CD4-positive, alpha-beta memory T cell (primary cell): ENCODE measurements at regions not wholly inside any gene's neighbourhood (a gene's known extent, or its start where the extent isn't known, plus 50 kb on each side); places are given as distances from the start of the nearest gene placed in this dataset.

Experiments
- CTCF ChIA-PET: fragments of 350-600 bp; sonication (Branson Sonifier 250); formaldehyde crosslinking; loops from one replicate; lab custom pipeline; 2021; ENCODE audit warnings: inconsistent platforms; ENCODE audit not compliant: partially characterized antibody; lab: Charles Lee
- POLR2A ChIA-PET: fragments of 350-600 bp; sonication (Branson Sonifier 250); formaldehyde crosslinking; loops from one replicate; lab custom pipeline; 2021; ENCODE audit not compliant: partially characterized antibody; lab: Charles Lee
- DNase-seq, 5 donors: peaks; one replicate each; pipeline versions ENCODE4 v3.0.0 to v3.0.0-alpha.2; 2020 to 2022; ENCODE audit warnings: mixed read lengths in 1 of 5
- H3K27ac ChIP-seq: one replicate; pipeline ENCODE4 v1.7.0; 2013; ENCODE audit warnings: low read depth, low read length
- H3K27me3 ChIP-seq: 2 replicates; pipeline ENCODE4 v1.7.0; 2013; ENCODE audit warnings: mild to moderate bottlenecking, low read length, moderate library complexity; ENCODE audit not compliant: insufficient read depth
- H3K36me3 ChIP-seq: 2 replicates; pipeline ENCODE4 v1.7.0; 2013; ENCODE audit warnings: mild to moderate bottlenecking, low read length, moderate library complexity; ENCODE audit not compliant: insufficient read depth
- H3K4me1 ChIP-seq: 2 replicates; pipeline ENCODE4 v1.7.0; 2013; ENCODE audit warnings: mild to moderate bottlenecking, low read length, moderate library complexity; ENCODE audit not compliant: insufficient read depth
- H3K4me3 ChIP-seq, 2 donors: one replicate each; pipeline ENCODE4 v1.7.0; 2013; ENCODE audit warnings: low read length in 2 of 2, mild to moderate bottlenecking in 1 of 2
- H3K9me3 ChIP-seq, 2 donors: one replicate each; pipeline ENCODE4 v1.7.0; 2013; ENCODE audit warnings: low read length in 2 of 2, control low read depth in 1 of 2; ENCODE audit not compliant: control insufficient read depth in 1 of 2
- H3K27ac Mint-ChIP-seq, 7 donors: one replicate each; pipeline ENCODE4 v1.8.0; 2020 to 2021; ENCODE audit warnings: mixed read lengths in 7 of 7, mild to moderate bottlenecking in 6 of 7, inconsistent platforms in 3 of 7, moderate library complexity in 3 of 7
- H3K27me3 Mint-ChIP-seq, 2 donors: one replicate each; pipeline ENCODE4 v1.8.0; 2020 to 2021; ENCODE audit warnings: mixed read lengths in 2 of 2
- H3K36me3 Mint-ChIP-seq, 2 donors: one replicate each; pipeline ENCODE4 v1.8.0; 2020 to 2021; ENCODE audit warnings: mixed read lengths in 2 of 2, inconsistent platforms in 1 of 2, mild to moderate bottlenecking in 1 of 2
- H3K4me1 Mint-ChIP-seq, 4 donors: one replicate each; pipeline ENCODE4 v1.8.0; 2020 to 2021; ENCODE audit warnings: mixed read lengths in 4 of 4, mild to moderate bottlenecking in 1 of 4
- H3K4me3 Mint-ChIP-seq, 8 donors: one replicate each; pipeline ENCODE4 v1.8.0; 2020 to 2021; ENCODE audit warnings: mixed read lengths in 8 of 8, mild to moderate bottlenecking in 7 of 8, moderate library complexity in 6 of 8, inconsistent platforms in 3 of 8
- H3K9me3 Mint-ChIP-seq, 8 donors: one replicate each; pipeline ENCODE4 v1.8.0; 2020 to 2021; ENCODE audit warnings: mixed read lengths in 8 of 8, mild to moderate bottlenecking in 5 of 8, inconsistent platforms in 3 of 8, moderate library complexity in 1 of 8
- intact Hi-C: fragments of 100-400 bp; cut with micrococcal nuclease; formaldehyde crosslinking; loops from one replicate; pipeline ENCODE4 v1.15.1; 2023

GRCh38 chr7:114309729-114310128 lies 104.9 kb upstream of the FOXP2 start:
- intact Hi-C loops = no loop called here
- Histone ChIP-seq H3K27me3 (no peaks in the 10 kb centered on the region), H3K27ac (no peak overlapping the region), H3K9me3 (no peaks in the 10 kb centered on the region), H3K4me3 (no peak overlapping the region), H3K36me3 (no peaks in the 10 kb centered on the region), H3K4me1 (no peaks in the 10 kb centered on the region)
- Mint-ChIP-seq H3K4me1 (no peaks in the 10 kb centered on the region), H3K27me3 (no peaks in the 10 kb centered on the region), H3K27ac (no peak overlapping the region), H3K36me3 (no peaks in the 10 kb centered on the region), H3K4me3 (no peak overlapping the region), H3K9me3 (peaks cover 0 to 2% (median 0%) of the 10 kb centered on the region in 8 donors)
- ChIA-PET POLR2A (no interaction called here), CTCF (no interaction called here)
- no peak for DNase-seq

- H3K27me3 ChIP-seq = no peaks in the 10 kb centered on the region
- Mint-ChIP-seq H3K9me3 (no peaks in the 10 kb centered on the region), H3K4me1 (no peaks in the 10 kb centered on the region), H3K4me3 (no peak overlapping the region), H3K36me3 (no peaks in the 10 kb centered on the region), H3K27ac (no peak overlapping the region), H3K27me3 (peaks cover 0 to 2% of the 10 kb centered on the region in 2 donors)
- POLR2A ChIA-PET = no interaction called here
- no peaks in the 10 kb centered on the region for H3K4me1 ChIP-seq
- H3K4me3 ChIP-seq = no peak overlapping the region
- CTCF ChIA-PET = no interaction called here
- H3K27ac ChIP-seq = no peak overlapping the region
- no peaks in the 10 kb centered on the region for H3K9me3 ChIP-seq
- no peaks in the 10 kb centered on the region for H3K36me3 ChIP-seq
- DNase-seq = no peak
- intact Hi-C loops = no loop called here
These were observed 111.3 kb upstream of the FOXP2 start for GRCh38 chr7:114303301-114303700.

DNA sequence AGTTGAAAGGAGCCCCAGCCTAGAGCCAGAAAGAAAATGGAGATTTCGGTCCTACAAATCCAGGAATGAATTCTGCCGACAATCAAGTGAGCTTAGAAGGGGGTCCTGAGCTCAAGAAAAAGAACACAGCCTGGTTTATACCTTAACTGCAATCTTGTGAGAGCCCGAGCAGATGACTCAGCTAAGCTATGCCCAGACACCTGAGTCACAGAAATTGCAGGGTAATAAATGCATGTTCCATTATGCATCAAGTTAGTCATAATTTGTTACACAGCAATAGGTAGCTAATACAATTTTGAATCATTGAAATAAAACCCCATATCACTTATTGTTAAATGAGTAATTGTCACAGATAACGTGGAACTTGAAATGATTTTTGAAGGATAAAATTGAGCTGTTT lies 111.8 kb upstream of the FOXP2 start:
- intact Hi-C loops = no loop called here
- H3K36me3 ChIP-seq = no peaks in the 10 kb centered on the region
- no peaks in the 10 kb centered on the region for H3K27me3 ChIP-seq
- no peak overlapping the region for H3K4me3 ChIP-seq
- no peaks in the 10 kb centered on the region for H3K4me1 ChIP-seq
- Mint-ChIP-seq H3K27ac (no peak overlapping the region), H3K27me3 (peaks cover 0 to 2% of the 10 kb centered on the region in 2 donors), H3K36me3 (no peaks in the 10 kb centered on the region), H3K4me3 (no peak overlapping the region), H3K4me1 (no peaks in the 10 kb centered on the region), H3K9me3 (no peaks in the 10 kb centered on the region)
- H3K27ac ChIP-seq = no peak overlapping the region
- H3K9me3 ChIP-seq = no peaks in the 10 kb centered on the region
- DNase-seq = no peak
- ChIA-PET CTCF (no interaction called here), POLR2A (no interaction called here)

DNA sequence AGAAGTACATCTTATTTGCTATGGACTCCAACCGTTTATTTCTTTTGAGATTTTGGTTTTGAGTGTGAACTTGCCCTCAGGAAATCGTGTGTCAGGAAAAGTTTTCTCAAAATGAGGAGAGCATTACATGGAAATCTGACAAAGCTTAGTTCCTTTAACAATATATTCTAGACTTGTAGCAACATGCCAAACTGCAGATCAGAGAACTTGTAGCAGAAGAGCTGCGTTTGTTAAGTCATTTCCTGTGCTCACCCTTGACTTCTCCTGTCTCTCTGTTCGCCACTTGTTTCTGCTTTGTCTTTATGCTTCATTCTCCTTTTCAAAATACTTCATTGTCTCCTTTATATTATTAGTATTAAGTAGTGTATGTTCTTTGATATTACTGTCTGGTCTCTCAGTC lies 116.6 kb upstream of the FOXP2 start:
- ChIA-PET POLR2A (no interaction called here), CTCF (no interaction called here)
- no peak overlapping the region for H3K27ac Mint-ChIP-seq
- intact Hi-C loops = no loop called here
- no peaks in the 10 kb centered on the region for H3K9me3 Mint-ChIP-seq
- Histone ChIP-seq H3K9me3 (no peaks in the 10 kb centered on the region), H3K4me3 (no peak overlapping the region), H3K36me3 (no peaks in the 10 kb centered on the region), H3K27me3 (no peaks in the 10 kb centered on the region), H3K4me1 (no peaks in the 10 kb centered on the region), H3K27ac (no peak overlapping the region)
- H3K4me1 Mint-ChIP-seq = no peaks in the 10 kb centered on the region
- H3K36me3 Mint-ChIP-seq = no peaks in the 10 kb centered on the region
- peaks cover 2 to 4% of the 10 kb centered on the region in 2 donors for H3K27me3 Mint-ChIP-seq
- no peak overlapping the region for H3K4me3 Mint-ChIP-seq
- DNase-seq = no peak

DNA sequence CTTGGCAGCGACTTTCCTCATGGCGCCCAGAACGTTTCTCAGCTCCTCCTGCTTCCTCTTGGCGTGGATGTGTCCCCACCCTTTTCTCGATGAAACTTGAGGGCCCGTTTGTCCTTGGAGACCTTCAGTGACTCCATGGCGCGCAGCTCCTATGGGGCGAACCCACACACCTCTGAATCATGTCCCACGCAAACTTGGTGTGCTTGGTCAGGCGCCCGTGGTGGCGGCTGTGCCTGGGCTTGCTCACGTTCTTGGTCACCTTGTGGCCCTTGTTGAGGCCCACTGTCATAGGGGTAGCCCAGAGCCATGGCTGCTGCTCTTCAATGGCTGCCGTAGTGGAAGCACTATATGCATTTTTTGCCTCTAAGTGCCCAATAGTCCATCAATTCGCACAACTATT lies 117.5 kb upstream of the FOXP2 start:
- H3K27me3 ChIP-seq = no peaks in the 10 kb centered on the region
- H3K9me3 ChIP-seq = no peaks in the 10 kb centered on the region
- H3K36me3 ChIP-seq = no peaks in the 10 kb centered on the region
- H3K4me3 ChIP-seq = no peak overlapping the region
- Mint-ChIP-seq H3K36me3 (no peaks in the 10 kb centered on the region), H3K4me3 (no peak overlapping the region), H3K27ac (no peak overlapping the region), H3K27me3 (peaks cover 2 to 4% of the 10 kb centered on the region in 2 donors), H3K9me3 (peaks cover 0 to 2% (median 0%) of the 10 kb centered on the region in 8 donors), H3K4me1 (no peaks in the 10 kb centered on the region)
- H3K4me1 ChIP-seq = no peaks in the 10 kb centered on the region
- POLR2A ChIA-PET = no interaction called here
- intact Hi-C loops = no loop called here
- CTCF ChIA-PET = no interaction called here
- DNase-seq = no peak
- H3K27ac ChIP-seq = no peak overlapping the region

GRCh38 chr7:114295522-114295921 lies 119.1 kb upstream of the FOXP2 start:
- intact Hi-C loops = no loop called here
- peaks cover 0 to 4% of the 10 kb centered on the region in 2 donors for H3K27me3 Mint-ChIP-seq
- no peak overlapping the region for H3K4me3 Mint-ChIP-seq
- no peaks in the 10 kb centered on the region for H3K36me3 Mint-ChIP-seq
- no peaks in the 10 kb centered on the region for H3K4me1 Mint-ChIP-seq
- ChIA-PET POLR2A (no interaction called here), CTCF (no interaction called here)
- H3K27me3 ChIP-seq = no peaks in the 10 kb centered on the region
- H3K9me3 ChIP-seq = no peaks in the 10 kb centered on the region
- H3K27ac ChIP-seq = no peak overlapping the region
- H3K4me1 ChIP-seq = no peaks in the 10 kb centered on the region
- H3K9me3 Mint-ChIP-seq = peaks cover 0 to 2% (median 0%) of the 10 kb centered on the region in 8 donors
- H3K4me3 ChIP-seq = no peak overlapping the region
- H3K36me3 ChIP-seq = no peaks in the 10 kb centered on the region
- DNase-seq = no peak
- H3K27ac Mint-ChIP-seq = no peak overlapping the region

DNA sequence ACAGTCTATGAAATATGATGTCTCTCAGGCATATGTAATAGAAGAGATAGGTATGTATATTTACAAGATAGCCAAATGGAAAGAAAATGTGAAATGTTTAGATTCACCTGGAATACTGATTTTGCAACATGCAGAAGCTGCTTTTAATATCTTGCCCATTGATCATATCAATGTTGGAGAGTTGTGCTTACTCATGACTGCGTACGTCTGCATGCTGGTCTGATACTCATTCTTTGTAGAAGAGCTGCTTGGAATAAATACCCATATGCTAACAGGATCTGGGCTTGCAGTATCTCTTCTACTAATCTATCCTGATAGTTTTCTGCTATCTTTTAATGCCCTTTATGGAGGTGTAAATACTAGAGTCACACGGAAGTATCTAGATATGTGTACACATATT lies 120.6 kb upstream of the FOXP2 start:
- ChIA-PET POLR2A (no interaction called here), CTCF (no interaction called here)
- Histone ChIP-seq H3K4me1 (no peaks in the 10 kb centered on the region), H3K27ac (no peak overlapping the region), H3K9me3 (no peaks in the 10 kb centered on the region), H3K27me3 (no peaks in the 10 kb centered on the region), H3K4me3 (no peak overlapping the region), H3K36me3 (no peaks in the 10 kb centered on the region)
- peaks cover 0 to 2% (median 0%) of the 10 kb centered on the region in 8 donors for H3K9me3 Mint-ChIP-seq
- no peaks in the 10 kb centered on the region for H3K4me1 Mint-ChIP-seq
- intact Hi-C loops = no loop called here
- H3K36me3 Mint-ChIP-seq = no peaks in the 10 kb centered on the region
- no peak overlapping the region for H3K4me3 Mint-ChIP-seq
- no peak for DNase-seq
- H3K27me3 Mint-ChIP-seq = peaks cover 0 to 4% of the 10 kb centered on the region in 2 donors
- no peak overlapping the region for H3K27ac Mint-ChIP-seq
